K562 (cell line): ENCODE measurements at regions not wholly inside any gene's neighbourhood (a gene's known extent, or its start where the extent isn't known, plus 50 kb on each side); places are given as distances from the start of the nearest gene placed in this dataset.

Experiments
- ATAC-seq: fragments of 200-7000 bp; cut with Tn5 transposase; 3 replicates; pipeline ENCODE4 v1.9.1; 2020; ENCODE audit warnings: moderate library complexity
- BruUV-seq: library from RNA; stranded (reverse); fragments of 400-500 nt; replicated peaks from 2 replicates; lab custom pipeline; 2021; lab: Mats Ljungman, UMichigan
- CTCF ChIA-PET: fragments of 300-600 bp; formaldehyde crosslinking; extraction: SDS; loops from one replicate; lab custom pipeline; 2021; ENCODE audit warnings: low intra/inter-chr PET ratio; lab: Yijun Ruan, JAX
- POLR2A ChIA-PET: fragments of 300-600, 350-650 bp; sonication (Branson Sonifier 250); formaldehyde crosslinking; extraction: SDS; loops from one replicate; lab custom pipeline; 2021; ENCODE audit warnings: antibody characterized with exemption, inconsistent platforms; lab: Yijun Ruan, JAX
- DNase-seq, 4 experiments: peaks; one replicate each; pipeline versions ENCODE4 v3.0.0 to v3.0.0-alpha.2; 2011 to 2018; ENCODE audit warnings: low spot score in 3 of 4, mixed read lengths in 3 of 4; ENCODE audit errors: extremely low read depth in 1 of 4
- FAIRE-seq: peaks from 2 replicates; lab custom pipeline; 2011; peaks lifted over from hg19 to GRCh38; lab: Jason Lieb, UNC
- H2AFZ ChIP-seq: 2 replicates; pipeline ENCODE4 v1.6.0; 2011; ENCODE audit warnings: low read depth, low read length, control low read depth, inconsistent platforms
- H3K27ac ChIP-seq: fragments of 200-600 bp; 3 replicates; pipeline ENCODE4 v1.8.0; 2011; ENCODE audit warnings: low read depth, mild to moderate bottlenecking, control low read depth, inconsistent platforms, low read length, moderate library complexity, mixed read lengths; ENCODE audit errors: extremely low read depth
- H3K27me3 ChIP-seq, 2 experiments: fragments of 300-600 bp in 1 of 2; 2 replicates in 1 of 2; 3 replicates in 1 of 2; pipeline versions ENCODE4 v1.6.0 to v1.8.0; 2011; ENCODE audit warnings: inconsistent platforms in 2 of 2, low read length in 2 of 2, mild to moderate bottlenecking in 1 of 2, mixed read lengths in 1 of 2, moderate library complexity in 1 of 2; ENCODE audit not compliant: control insufficient read depth in 2 of 2, insufficient read depth in 2 of 2
- H3K36me3 ChIP-seq: fragments of 300-600 bp; 3 replicates; pipeline ENCODE4 v1.8.0; 2011; ENCODE audit warnings: mild to moderate bottlenecking, low read length, inconsistent platforms; ENCODE audit not compliant: control insufficient read depth, insufficient read depth
- H3K4me1 ChIP-seq, 2 experiments: fragments of 200-600 bp in 1 of 2; replicated peaks in 1 of 2; 2 replicates in 1 of 2; 3 replicates in 1 of 2; pipeline versions ENCODE4 v1.5.1 to v1.8.0; 2011; ENCODE audit warnings: inconsistent platforms in 2 of 2, low read length in 2 of 2, mild to moderate bottlenecking in 1 of 2, mixed read lengths in 1 of 2, moderate library complexity in 1 of 2; ENCODE audit not compliant: control insufficient read depth in 2 of 2, insufficient read depth in 2 of 2
- H3K4me2 ChIP-seq: 2 replicates; pipeline ENCODE4 v1.6.1; 2011; ENCODE audit warnings: low read length, control low read depth, inconsistent platforms, mixed read lengths; ENCODE audit not compliant: insufficient read depth
- H3K4me3 ChIP-seq: fragments of 200-600 bp; sonication (generic), shearing (Covaris generic); 2 replicates; pipeline ENCODE4 v1.5.1; 2016; ENCODE audit warnings: control low read depth, inconsistent platforms
- H3K79me2 ChIP-seq: fragments of 200-600 bp; 3 replicates; pipeline ENCODE4 v1.8.0; 2011; ENCODE audit warnings: low read length, inconsistent platforms; ENCODE audit not compliant: control insufficient read depth, insufficient read depth
- H3K9ac ChIP-seq, 2 experiments: 2 replicates each; pipeline versions ENCODE4 v1.6.0 to v1.6.1; 2011; ENCODE audit warnings: low read depth in 2 of 2, low read length in 2 of 2, control low read depth in 1 of 2, inconsistent platforms in 1 of 2, mild to moderate bottlenecking in 1 of 2, mixed read lengths in 1 of 2; ENCODE audit not compliant: insufficient read depth in 1 of 2
- H3K9me1 ChIP-seq: one replicate; pipeline ENCODE4 v1.6.0; 2011; ENCODE audit warnings: inconsistent platforms, mild to moderate bottlenecking, low read length, moderate library complexity; ENCODE audit not compliant: control insufficient read depth, insufficient read depth
- H3K9me3 ChIP-seq: replicated peaks from 2 replicates; pipeline ENCODE4 v1.5.1; 2011; ENCODE audit warnings: low read depth, low read length, inconsistent platforms; ENCODE audit not compliant: control insufficient read depth, insufficient read depth
- H4K20me1 ChIP-seq: replicated peaks from 2 replicates; pipeline ENCODE4 v1.6.1; 2011; ENCODE audit warnings: low read length, inconsistent platforms, mixed read lengths; ENCODE audit not compliant: control insufficient read depth, insufficient read depth
- BRF2 ChIP-seq: IDR thresholded peaks from 3 replicates; pipeline ENCODE4 v1.6.1; 2011; ENCODE audit warnings: borderline replicate concordance, mild to moderate bottlenecking; ENCODE audit not compliant: insufficient read length, insufficient read depth
- CHCHD3 ChIP-seq: fragments of 250-450 bp; sonication (Bioruptor Pico); IDR thresholded peaks from 2 replicates; pipeline ENCODE4 v2.1.2; 2022; ENCODE audit warnings: mild to moderate bottlenecking
- E2F3 ChIP-seq: fragments of 250-450 bp; sonication (Bioruptor Pico); IDR thresholded peaks from 2 replicates; pipeline ENCODE4 v1.4.0; 2020; ENCODE audit warnings: mild to moderate bottlenecking
- FOXA1 ChIP-seq: fragments of 450-650 bp; IDR thresholded peaks from 2 replicates; pipeline ENCODE4 v1.6.1; 2016; ENCODE audit warnings: mild to moderate bottlenecking, borderline replicate concordance
- HBP1 ChIP-seq: fragments of 450-650 bp; formaldehyde crosslinking; IDR thresholded peaks from 2 replicates; pipeline ENCODE4 v1.4.0; 2022; ENCODE audit warnings: missing genetic modification characterization
- JUNB ChIP-seq: fragments of 450-650 bp; formaldehyde crosslinking; conservative IDR thresholded peaks from 2 replicates; pipeline ENCODE4 v1.4.0; 2020; ENCODE audit warnings: mild to moderate bottlenecking
- KAT2B ChIP-seq: IDR thresholded peaks from one replicate; pipeline ENCODE4 v1.6.1; 2012; ENCODE audit warnings: low read depth, mild to moderate bottlenecking, control low read depth, inconsistent platforms, low read length, moderate library complexity
- NCOA1 ChIP-seq: fragments of 450-650 bp; IDR thresholded peaks from 2 replicates; pipeline ENCODE4 v1.6.1; 2016; ENCODE audit warnings: low read depth
- POLR2G ChIP-seq: fragments of 200-400 bp; formaldehyde crosslinking; IDR thresholded peaks from 2 replicates; pipeline ENCODE4 v1.6.1; 2017; ENCODE audit warnings: low read depth, mild to moderate bottlenecking, antibody characterized with exemption, low read length, moderate library complexity
- RBM22 ChIP-seq: fragments of 200-400 bp; formaldehyde crosslinking; IDR thresholded peaks from 2 replicates; pipeline ENCODE4 v1.6.1; 2018; ENCODE audit warnings: low read length, low read depth; ENCODE audit not compliant: poor library complexity, severe bottlenecking
- RFX1 ChIP-seq: fragments of 450-650 bp; IDR thresholded peaks from 2 replicates; pipeline ENCODE4 v1.6.1; 2016; ENCODE audit warnings: mild to moderate bottlenecking, moderate library complexity
- SMAD3 ChIP-seq: fragments of 450-650 bp; formaldehyde crosslinking; conservative IDR thresholded peaks from 2 replicates; pipeline ENCODE4 v1.4.0; 2020; ENCODE audit warnings: mild to moderate bottlenecking
- SUPT5H ChIP-seq: fragments of 450-650 bp; IDR thresholded peaks from 2 replicates; pipeline ENCODE4 v1.6.1; 2016
- THRB ChIP-seq: fragments of 450-650 bp; formaldehyde crosslinking; conservative IDR thresholded peaks from 2 replicates; pipeline ENCODE4 v1.4.0; 2022; ENCODE audit warnings: mild to moderate bottlenecking, missing genetic modification characterization
- ZBTB2 ChIP-seq: fragments of 450-650 bp; IDR thresholded peaks from 2 replicates; pipeline ENCODE4 v1.6.1; 2016; ENCODE audit warnings: antibody characterized with exemption
- ZNF431 ChIP-seq: sonication (generic); formaldehyde crosslinking; IDR thresholded peaks from 2 replicates; pipeline ENCODE4 v1.8.0; 2022; ENCODE audit warnings: mild to moderate bottlenecking, missing genetic modification reagents
- ZNF436 ChIP-seq: fragments of 250-450, 450-650 bp; sonication (Bioruptor Pico); formaldehyde crosslinking; IDR thresholded peaks from 2 replicates; pipeline ENCODE4 v1.7.0; 2020; ENCODE audit warnings: mild to moderate bottlenecking
- ZNF717 ChIP-seq: fragments of 250-450 bp; sonication (Bioruptor Pico); IDR thresholded peaks from 2 replicates; pipeline ENCODE4 v1.5.0; 2021
- ZZZ3 ChIP-seq: fragments of 450-650 bp; IDR thresholded peaks from 2 replicates; pipeline ENCODE4 v1.6.1; 2016; ENCODE audit warnings: antibody characterized with exemption, mild to moderate bottlenecking, moderate library complexity
- WGBS: fragments of 100-300 bp; shearing (Covaris generic); methylation state at CpG from one replicate; pipeline ENCODE4 v1.1.6; 2016; ENCODE audit warnings: low coverage, mixed read lengths; ENCODE audit not compliant: insufficient coverage; ENCODE audit errors: missing lambda C conversion rate; 5-methylcytosine and 5-hydroxymethylcytosine counted together
- in situ Hi-C: fragments of 300-500 bp; cut with MboI; formaldehyde crosslinking; loops from 4 replicates; pipeline ENCODE4 v1.15.0; 2018; ENCODE audit warnings: inconsistent platforms, mixed read lengths
- intact Hi-C: fragments of 100-400 bp; cut with micrococcal nuclease; formaldehyde crosslinking; loops from 2 replicates; pipeline ENCODE4 v1.14.2; 2022

- Histone ChIP-seq H3K4me3 (no peak overlapping the region), H3K4me2 (no peak overlapping the region), H3K79me2 (no peaks in the 10 kb centered on the region), H4K20me1 (no peaks in the 10 kb centered on the region), H3K9ac (no peak overlapping the region), H2AFZ (no peak overlapping the region), H3K9me3 (no peaks in the 10 kb centered on the region), H3K27ac (no peak overlapping the region), H3K36me3 (no peaks in the 10 kb centered on the region), H3K27me3 (no peaks in the 10 kb centered on the region), H3K9me1 (no peaks in the 10 kb centered on the region), H3K4me1 (no peaks in the 10 kb centered on the region)
- BruUV-seq: no TSS peak
- ChIA-PET CTCF (no interaction called here), POLR2A (no interaction called here)
- in situ Hi-C loops (no loop called here), intact Hi-C loops (no loop called here)
- no peak for FAIRE-seq
- ATAC-seq: no peak
- 0% methylated on average over 1 of the region's 1 CpG for WGBS
- DNase-seq: no peak
- TF ChIP-seq ZBTB2 (no peak), BRF2 (no peak), KAT2B (no peak), ZZZ3 (no peak), ZNF717 (CRISPR knock-in tag) (no peak), POLR2G (no peak), RFX1 (no peak), FOXA1 (no peak), NCOA1 (no peak), CHCHD3 (no peak), SMAD3 (CRISPR knock-in tag) (no peak), ZNF431 (CRISPR knock-in tag) (no peak), SUPT5H (no peak), HBP1 (CRISPR knock-in tag) (no peak), JUNB (CRISPR knock-in tag) (no peak), ZNF436 (CRISPR knock-in tag) (no peak), THRB (CRISPR knock-in tag) (no peak), RBM22 (no peak), E2F3 (CRISPR knock-in tag) (no peak)
Observed at GRCh38 chr14:86203843-86204242, 673.9 kb downstream of the FLRT2 start.
